Epithelial cell of proximal tubule (primary cell): ENCODE measurements at regions not wholly inside any gene's neighbourhood (a gene's known extent, or its start where the extent isn't known, plus 50 kb on each side); places are given as distances from the start of the nearest gene placed in this dataset.
"Not testable (repeated sequence)": the region's sequence is repeated elsewhere in the genome, so short reads cannot be mapped to it uniquely, and the experiment has no call there.

Source experiments
- DNase-seq: peaks from one replicate; pipeline ENCODE4 v3.0.0-alpha.2; 2011; ENCODE audit warnings: low read depth
- H3K4me3 ChIP-seq: 2 replicates; pipeline ENCODE4 v1.5.1; 2011; ENCODE audit warnings: low read depth, mild to moderate bottlenecking, low read length
- TF ChIP-seq, protein P1 (sequence below): conservative IDR thresholded peaks from 2 replicates; pipeline ENCODE4 v1.5.1; 2012; ENCODE audit warnings: low read depth, mild to moderate bottlenecking, low read length

DNA sequence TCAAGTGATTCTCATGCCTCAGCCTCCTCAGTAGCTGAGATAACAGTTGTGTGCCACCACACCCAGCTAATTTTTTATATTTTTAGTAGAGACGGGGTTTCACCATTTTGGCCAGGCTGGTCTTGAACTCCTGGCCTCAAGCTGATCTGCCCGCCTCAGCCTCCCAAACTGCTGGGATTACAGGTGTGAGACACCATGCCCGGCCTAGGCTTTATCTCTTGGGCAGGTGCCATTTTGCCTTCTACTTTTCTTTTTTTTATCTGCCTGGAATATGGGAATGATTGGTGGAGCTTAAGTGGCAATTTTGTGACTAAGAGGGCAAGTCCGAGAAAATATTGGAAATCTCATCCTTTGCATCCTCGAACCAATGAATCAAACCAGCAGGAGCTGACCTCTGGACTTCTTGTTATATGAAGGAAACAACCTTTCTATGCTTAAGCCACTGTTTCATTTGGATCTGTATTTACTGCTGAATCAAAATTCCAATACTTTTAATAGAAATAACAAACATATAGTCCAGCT, 128.9 kb upstream of the ZNF217 start:
- DNase-seq: no peak
- TF ChIP-seq, protein P1, sequence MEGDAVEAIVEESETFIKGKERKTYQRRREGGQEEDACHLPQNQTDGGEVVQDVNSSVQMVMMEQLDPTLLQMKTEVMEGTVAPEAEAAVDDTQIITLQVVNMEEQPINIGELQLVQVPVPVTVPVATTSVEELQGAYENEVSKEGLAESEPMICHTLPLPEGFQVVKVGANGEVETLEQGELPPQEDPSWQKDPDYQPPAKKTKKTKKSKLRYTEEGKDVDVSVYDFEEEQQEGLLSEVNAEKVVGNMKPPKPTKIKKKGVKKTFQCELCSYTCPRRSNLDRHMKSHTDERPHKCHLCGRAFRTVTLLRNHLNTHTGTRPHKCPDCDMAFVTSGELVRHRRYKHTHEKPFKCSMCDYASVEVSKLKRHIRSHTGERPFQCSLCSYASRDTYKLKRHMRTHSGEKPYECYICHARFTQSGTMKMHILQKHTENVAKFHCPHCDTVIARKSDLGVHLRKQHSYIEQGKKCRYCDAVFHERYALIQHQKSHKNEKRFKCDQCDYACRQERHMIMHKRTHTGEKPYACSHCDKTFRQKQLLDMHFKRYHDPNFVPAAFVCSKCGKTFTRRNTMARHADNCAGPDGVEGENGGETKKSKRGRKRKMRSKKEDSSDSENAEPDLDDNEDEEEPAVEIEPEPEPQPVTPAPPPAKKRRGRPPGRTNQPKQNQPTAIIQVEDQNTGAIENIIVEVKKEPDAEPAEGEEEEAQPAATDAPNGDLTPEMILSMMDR: no peak
- no peak overlapping the region for H3K4me3 ChIP-seq

DNA sequence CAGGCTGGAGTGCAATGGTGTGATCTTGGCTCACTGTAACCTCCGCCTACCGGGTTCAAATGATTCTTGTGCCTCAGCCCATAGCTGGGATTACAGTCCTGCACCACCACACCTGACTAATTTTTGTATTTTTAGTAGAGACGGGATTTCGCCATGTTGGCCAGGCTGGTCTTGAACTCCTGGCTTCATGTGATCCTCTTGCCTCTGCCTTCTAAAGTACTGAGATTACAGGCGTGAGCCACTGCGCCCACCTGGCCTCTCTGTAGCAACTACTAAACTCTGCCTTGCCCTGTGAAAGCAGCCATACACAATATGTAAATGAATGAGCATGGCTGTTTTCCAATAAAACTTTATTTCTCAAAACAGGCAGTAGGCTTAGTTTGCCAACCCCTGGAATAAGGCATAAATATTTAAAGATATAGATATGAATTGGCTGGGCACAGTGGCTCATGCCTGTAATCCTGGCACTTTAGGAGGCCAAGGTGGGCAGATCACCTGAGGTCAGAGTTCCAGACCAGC, 127.9 kb upstream of the ZNF217 start:
- not testable (repeated sequence) for H3K4me3 ChIP-seq, DNase-seq

DNA sequence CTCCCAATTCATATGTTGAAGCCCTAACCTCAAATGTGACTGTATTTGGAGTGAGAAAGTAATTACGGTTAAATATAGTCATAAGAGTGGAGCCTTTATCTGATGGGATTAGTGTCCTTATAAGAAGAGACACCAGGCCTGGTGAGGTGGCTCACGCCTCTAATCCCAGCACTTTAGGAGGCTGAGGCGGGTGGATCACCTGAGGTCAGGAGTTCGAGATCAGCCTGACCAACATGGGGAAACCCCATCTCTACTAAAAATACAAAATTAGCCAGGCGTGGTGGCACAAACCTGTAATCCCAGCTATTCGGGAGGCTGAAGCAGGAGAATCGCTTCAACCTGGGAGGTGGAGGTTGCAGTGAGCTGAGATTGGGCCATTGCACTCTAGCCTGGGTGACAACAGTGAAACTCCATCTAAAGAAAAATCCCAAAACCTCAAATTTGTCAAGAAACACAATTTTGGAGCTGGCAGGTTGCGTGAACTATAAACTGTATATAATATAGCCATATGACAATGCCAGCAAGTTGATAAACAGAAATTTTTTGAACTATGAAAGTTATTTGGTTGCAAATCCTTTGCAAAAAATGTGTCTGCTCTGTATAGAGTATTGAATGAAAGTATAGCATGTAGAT, 125.6 kb upstream of the ZNF217 start:
- not testable (repeated sequence) for DNase-seq

DNA sequence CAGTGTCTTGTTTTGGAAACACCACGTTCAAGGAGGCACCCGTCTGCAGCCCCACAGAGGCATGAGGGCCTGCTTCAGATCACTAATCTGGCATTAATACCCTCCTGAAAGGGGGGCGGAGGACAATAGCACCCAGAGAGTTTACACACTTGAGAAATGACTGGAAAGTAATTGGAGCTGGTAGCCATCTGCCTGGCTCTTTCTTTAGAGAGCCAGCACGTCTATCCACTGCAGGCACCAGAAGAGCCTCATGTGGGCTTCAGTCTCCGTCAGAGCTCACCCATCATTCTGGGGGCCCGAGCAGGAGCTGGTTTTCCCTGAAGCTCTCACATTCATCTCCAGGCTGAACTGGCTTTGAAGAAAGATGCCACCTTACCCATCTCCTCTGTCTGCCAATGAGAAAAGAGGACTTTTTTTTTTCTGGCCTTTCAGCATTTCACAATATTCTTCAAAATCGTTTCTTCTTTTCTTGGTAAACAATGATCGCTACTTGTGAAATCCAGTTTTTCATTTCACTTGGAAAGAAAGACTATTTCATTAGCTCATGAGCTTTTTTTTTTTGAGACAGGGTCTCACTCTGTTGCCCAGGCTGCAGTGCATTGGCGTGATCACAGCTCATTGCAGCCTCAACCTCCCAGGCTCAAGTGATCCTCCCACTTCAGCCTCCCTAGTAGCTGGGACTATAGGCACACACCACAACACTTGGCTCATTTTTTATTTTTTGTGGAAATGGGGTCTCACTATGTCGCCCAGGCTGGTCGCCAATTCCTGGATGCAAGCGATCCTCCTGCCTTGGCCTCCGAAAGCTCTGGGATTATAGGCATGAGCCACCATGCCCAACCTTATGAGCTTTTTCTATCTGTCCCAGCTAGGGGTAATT, 124.7 kb upstream of the ZNF217 start:
- DNase-seq: no peak
- TF ChIP-seq, protein P1: no peak
- no peak overlapping the region for H3K4me3 ChIP-seq

More for the DNA sequence above, 125.6 kb upstream of the ZNF217 start:
- not testable (repeated sequence) for H3K4me3 ChIP-seq

DNA sequence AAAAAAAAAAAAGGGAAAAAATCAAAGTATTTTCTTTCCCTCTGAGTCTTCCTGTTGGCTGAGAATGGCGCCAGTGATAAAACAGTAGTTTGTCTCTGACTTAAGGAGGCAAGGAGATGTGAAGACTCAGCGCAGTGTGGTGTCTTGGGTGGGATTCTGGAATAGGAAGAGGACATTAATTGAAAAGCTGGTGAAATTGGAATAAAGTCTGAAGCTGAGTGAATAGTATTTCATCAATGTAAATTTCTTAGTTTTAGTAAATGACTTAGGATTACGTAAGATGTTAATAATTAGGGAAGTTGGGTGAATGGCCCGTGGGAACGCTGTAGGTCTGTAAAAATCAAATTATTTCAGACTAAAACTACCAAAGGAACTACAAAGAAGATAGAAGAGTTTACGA, 122.8 kb upstream of the ZNF217 start:
- no peak for DNase-seq
- TF ChIP-seq, protein P1: no peak
- H3K4me3 ChIP-seq: no peak overlapping the region

DNA sequence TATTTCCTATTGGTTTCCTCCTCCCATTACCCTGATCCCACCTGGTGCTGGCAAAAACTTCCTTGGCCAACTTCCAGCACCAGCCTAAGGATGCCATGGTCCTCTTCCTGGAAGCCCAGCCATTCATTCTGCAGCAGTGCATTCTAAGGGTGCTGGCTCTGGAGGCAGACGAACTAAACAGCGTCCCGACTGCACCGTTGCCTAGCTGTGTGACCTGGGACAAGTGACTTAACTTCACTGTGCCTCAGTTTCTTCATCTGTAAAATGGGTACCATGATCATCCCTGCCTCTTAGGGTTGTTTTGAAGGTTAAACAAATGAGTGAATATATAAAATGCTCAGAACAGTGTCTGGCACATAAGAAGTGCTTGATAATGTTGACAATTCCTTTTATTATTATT, 120.9 kb upstream of the ZNF217 start:
- H3K4me3 ChIP-seq: no peak overlapping the region
- no peak for DNase-seq
- TF ChIP-seq, protein P1: no peak

DNA sequence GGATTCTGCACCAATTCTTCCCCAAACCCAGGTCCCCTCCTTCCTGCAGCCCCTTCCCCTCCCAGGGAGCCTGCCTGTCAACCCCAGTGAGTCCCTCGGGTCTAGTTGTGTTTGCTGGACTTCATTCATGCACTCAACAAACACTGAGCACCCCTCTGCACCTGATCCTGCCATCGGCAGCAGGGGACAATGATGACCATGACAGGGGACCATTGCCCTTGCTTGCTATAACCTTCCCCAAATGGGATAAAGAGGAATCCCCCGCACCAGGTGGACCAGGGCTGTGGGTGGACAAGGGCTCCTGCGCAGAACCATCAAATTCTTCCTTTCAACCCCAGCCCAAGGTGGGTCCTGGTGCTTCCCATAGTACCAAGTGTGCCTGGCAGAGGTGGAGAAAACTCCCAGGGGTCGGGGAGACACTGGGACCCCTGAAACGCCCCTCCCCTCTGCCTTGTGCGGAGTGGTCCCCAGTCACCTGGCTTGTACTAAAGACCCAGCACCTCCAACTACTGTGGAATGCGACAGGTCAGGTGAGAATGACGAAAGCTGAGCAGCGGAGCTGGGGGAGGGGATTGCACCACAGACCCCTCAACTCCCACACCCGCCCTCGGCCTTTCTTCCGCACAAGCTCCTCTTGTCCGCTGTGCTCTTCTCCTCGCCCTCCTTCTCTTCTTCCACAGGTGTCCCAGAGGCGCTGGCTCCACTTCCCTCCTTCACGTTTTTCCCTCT, 119.9 kb upstream of the ZNF217 start:
- TF ChIP-seq, protein P1: no peak
- DNase-seq: no peak
- no peak overlapping the region for H3K4me3 ChIP-seq
